ENCODE measurements at regions not wholly inside any gene's neighbourhood (a gene's known extent, or its start where the extent isn't known, plus 50 kb on each side); places are given as distances from the start of the nearest gene placed in this dataset.

GRCh38 chr6:47360388-47360787 lies 50.7 kb upstream of the TNFRSF21 start:
- no peak for DNase-seq

- no peak for DNase-seq
Observed at GRCh38 chr6:47362857-47363461, 53.3 kb upstream of the TNFRSF21 start.

GRCh38 chr6:47363736-47364135 lies 54.0 kb upstream of the TNFRSF21 start:
- DNase-seq, result no peak

- no peak for DNase-seq
Observed at GRCh38 chr6:47366335-47366890, 56.7 kb upstream of the TNFRSF21 start.

GRCh38 chr6:47371139-47371869 lies 61.6 kb upstream of the TNFRSF21 start:
- DNase-seq, result no peak

- DNase-seq, result no peak
Observed at GRCh38 chr6:47371870-47372255, 62.2 kb upstream of the TNFRSF21 start.

GRCh38 chr6:47372318-47372717 lies 62.6 kb upstream of the TNFRSF21 start:
- no peak for DNase-seq

- DNase-seq, result no peak
Observed at GRCh38 chr6:47375426-47375825, 65.7 kb upstream of the TNFRSF21 start.

GRCh38 chr6:47376930-47377329 lies 67.2 kb upstream of the TNFRSF21 start:
- DNase-seq, result no peak

GRCh38 chr6:47377971-47378370 lies 68.3 kb upstream of the TNFRSF21 start:
- DNase-seq, result no peak

- DNase-seq, result no peak
Observed at GRCh38 chr6:47379328-47379727, 69.6 kb upstream of the TNFRSF21 start.

GRCh38 chr6:47380251-47380650 lies 70.5 kb upstream of the TNFRSF21 start:
- DNase-seq, result no peak

- no peak for DNase-seq
Observed at GRCh38 chr6:47381036-47381435, 71.3 kb upstream of the TNFRSF21 start.

GRCh38 chr6:47383360-47383759 lies 73.7 kb upstream of the TNFRSF21 start:
- DNase-seq, result no peak

GRCh38 chr6:47391675-47392074 lies 82.0 kb upstream of the TNFRSF21 start:
- no peak for DNase-seq

GRCh38 chr6:47392251-47392650 lies 82.5 kb upstream of the TNFRSF21 start:
- DNase-seq, result no peak

- DNase-seq, result no peak
Observed at GRCh38 chr6:47396401-47397069, 81.1 kb upstream of the CD2AP start.

- DNase-seq, result no peak
Observed at GRCh38 chr6:47400581-47400980, 77.0 kb upstream of the CD2AP start.

GRCh38 chr6:47402081-47402480 lies 75.5 kb upstream of the CD2AP start:
- no peak for DNase-seq

GRCh38 chr6:47403056-47403455 lies 74.5 kb upstream of the CD2AP start:
- DNase-seq, result no peak

GRCh38 chr6:47403801-47404200 lies 73.8 kb upstream of the CD2AP start:
- no peak for DNase-seq

- no peak for DNase-seq
Observed at GRCh38 chr6:47404435-47404834, 73.2 kb upstream of the CD2AP start.

- DNase-seq, result no peak
Observed at GRCh38 chr6:47405273-47405672, 72.3 kb upstream of the CD2AP start.
